ENCODE measurements at regions not wholly inside any gene's neighbourhood (a gene's known extent, or its start where the extent isn't known, plus 50 kb on each side); places are given as distances from the start of the nearest gene placed in this dataset.

DNA sequence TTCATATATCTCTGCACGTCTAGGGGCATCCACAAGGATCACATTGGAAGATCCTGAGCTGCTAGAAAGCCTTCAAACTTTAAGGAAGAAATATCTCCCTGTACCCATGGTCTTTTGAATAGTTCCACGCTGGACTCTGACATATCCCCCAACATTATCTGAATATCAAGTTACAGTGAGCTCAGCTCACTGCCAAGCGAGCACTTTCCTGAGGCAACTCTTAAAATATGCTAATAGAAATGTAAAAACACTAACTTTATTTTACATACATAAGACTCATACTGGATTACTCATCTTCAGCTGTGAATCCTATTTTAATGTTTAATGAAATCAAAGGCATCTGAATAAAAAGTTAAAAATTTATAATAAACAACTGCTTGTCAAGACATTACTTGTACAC, 420.2 kb upstream of the CCDC54 start:
- H2AFZ ChIP-seq (ENCODE audit: insufficient read depth, low read length, poor library complexity) = no peak overlapping the region
- DNase-seq = no peak
- no peak overlapping the region for H2AK5ac ChIP-seq (ENCODE audit: low read length)
- no peak overlapping the region for H2BK12ac ChIP-seq (ENCODE audit: low read length)
- H2BK120ac ChIP-seq (ENCODE audit: insufficient read depth, low read length, poor library complexity) = no peak overlapping the region
- no peaks in the 10 kb centered on the region for H3K79me1 ChIP-seq (ENCODE audit: low read length)
- H3K4me1 ChIP-seq (ENCODE audit: control insufficient read depth in 1 of 2, insufficient read depth in 2 of 2, low read length in 2 of 2) = no peaks in the 10 kb centered on the region
- no peak overlapping the region for H3K4me3 ChIP-seq (ENCODE audit: low read depth, low read length)
- no CpG with 5 or more reads among the region's 3 CpGs for WGBS (ENCODE audit: extremely low coverage, insufficient coverage, insufficient read length)
- no peak overlapping the region for H3K18ac ChIP-seq (ENCODE audit: low read length)
- no peak overlapping the region for H3K23ac ChIP-seq (ENCODE audit: low read length)
- no peaks in the 10 kb centered on the region for H3K27me3 ChIP-seq (ENCODE audit: insufficient read depth, low read length)
- no peak overlapping the region for H3K4ac ChIP-seq (ENCODE audit: low read depth, low read length)
- H3K9ac ChIP-seq (ENCODE audit: low read length) = no peak overlapping the region
- no peaks in the 10 kb centered on the region for H3K79me2 ChIP-seq (ENCODE audit: control insufficient read depth, insufficient read depth, low read length, poor library complexity)
- no peak overlapping the region for H4K91ac ChIP-seq (ENCODE audit: low read depth, low read length)
- H4K8ac ChIP-seq (ENCODE audit: low read depth, low read length) = no peak overlapping the region
- no peak overlapping the region for H3K14ac ChIP-seq (ENCODE audit: low read length)
- no peak overlapping the region for H4K12ac ChIP-seq (ENCODE audit: low read depth, low read length)
- no peaks in the 10 kb centered on the region for H3K9me3 ChIP-seq (ENCODE audit: insufficient read depth, low read depth, low read length)
- H2BK5ac ChIP-seq (ENCODE audit: low read depth, low read length, poor library complexity) = no peak overlapping the region
- H3K4me2 ChIP-seq (ENCODE audit: low read length) = no peak overlapping the region
- H3K36me3 ChIP-seq (ENCODE audit: control insufficient read depth in 1 of 2, insufficient read depth in 2 of 2, low read length in 2 of 2) = no peaks in the 10 kb centered on the region
- H3K27ac ChIP-seq (ENCODE audit: low read depth, low read length) = no peak overlapping the region

DNA sequence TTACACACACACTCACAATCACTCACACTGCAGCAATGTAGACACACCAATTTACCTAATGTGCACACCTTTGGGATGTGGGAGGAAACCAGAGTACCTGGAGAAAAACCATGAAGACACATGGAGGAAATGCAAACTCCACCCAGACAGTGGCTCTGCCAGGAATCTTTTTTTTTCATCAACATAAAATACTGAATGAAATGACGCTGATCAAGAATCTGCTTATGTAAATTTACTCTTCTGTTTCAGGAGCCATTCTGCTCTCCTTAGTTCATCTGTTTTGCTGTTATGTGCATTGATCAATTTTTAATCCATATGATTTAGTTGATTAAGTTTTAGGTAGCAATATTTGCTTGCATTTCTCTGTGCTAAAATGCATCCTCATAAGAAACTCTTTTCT, 414.2 kb upstream of the CCDC54 start:
- Histone ChIP-seq H3K18ac (ENCODE audit: low read length) (no peak overlapping the region), H2BK12ac (ENCODE audit: low read length) (no peak overlapping the region), H3K4me2 (ENCODE audit: low read length) (no peak overlapping the region), H3K27me3 (ENCODE audit: insufficient read depth, low read length) (no peaks in the 10 kb centered on the region), H3K79me2 (ENCODE audit: control insufficient read depth, insufficient read depth, low read length, poor library complexity) (no peaks in the 10 kb centered on the region), H3K4ac (ENCODE audit: low read depth, low read length) (no peak overlapping the region), H3K79me1 (ENCODE audit: low read length) (no peaks in the 10 kb centered on the region), H4K91ac (ENCODE audit: low read depth, low read length) (no peak overlapping the region), H4K12ac (ENCODE audit: low read depth, low read length) (peak overlapping the region; percentile 43), H2BK120ac (ENCODE audit: insufficient read depth, low read length, poor library complexity) (no peak overlapping the region), H2BK5ac (ENCODE audit: low read depth, low read length, poor library complexity) (no peak overlapping the region), H3K4me1 (ENCODE audit: control insufficient read depth in 1 of 2, insufficient read depth in 2 of 2, low read length in 2 of 2) (no peaks in the 10 kb centered on the region), H3K9me3 (ENCODE audit: insufficient read depth, low read depth, low read length) (no peaks in the 10 kb centered on the region), H4K8ac (ENCODE audit: low read depth, low read length) (no peak overlapping the region), H3K36me3 (ENCODE audit: control insufficient read depth in 1 of 2, insufficient read depth in 2 of 2, low read length in 2 of 2) (no peaks in the 10 kb centered on the region), H3K14ac (ENCODE audit: low read length) (no peak overlapping the region), H3K4me3 (ENCODE audit: low read depth, low read length) (no peak overlapping the region), H3K23ac (ENCODE audit: low read length) (no peak overlapping the region), H3K27ac (ENCODE audit: low read depth, low read length) (no peak overlapping the region), H2AK5ac (ENCODE audit: low read length) (no peak overlapping the region), H2AFZ (ENCODE audit: insufficient read depth, low read length, poor library complexity) (no peak overlapping the region), H3K9ac (ENCODE audit: low read length) (no peak overlapping the region)
- DNase-seq = no peak
- no CpG with 5 or more reads among the region's 1 CpG for WGBS (ENCODE audit: extremely low coverage, insufficient coverage, insufficient read length)

DNA sequence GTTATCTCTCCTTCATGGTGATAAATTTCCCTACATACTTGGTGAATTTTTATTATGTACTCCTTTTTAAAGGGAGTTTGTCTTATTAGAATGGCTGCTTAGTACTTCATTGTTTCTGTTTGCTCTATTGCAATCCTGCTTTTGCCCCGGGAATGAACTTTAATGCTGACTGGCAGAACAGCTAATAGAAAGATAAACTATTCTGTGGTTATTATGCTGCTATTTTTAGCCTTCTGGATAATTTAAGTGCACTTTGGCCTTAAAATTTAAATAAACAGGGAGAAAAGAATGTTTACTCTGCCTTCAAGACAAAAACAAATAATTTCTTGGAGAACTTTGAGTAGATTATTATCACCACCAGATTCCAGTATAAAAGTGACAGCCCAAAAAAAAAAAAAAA, 413.8 kb upstream of the CCDC54 start:
- Histone ChIP-seq H3K27ac (ENCODE audit: low read depth, low read length) (no peak overlapping the region), H3K9ac (ENCODE audit: low read length) (no peak overlapping the region), H3K4me1 (ENCODE audit: control insufficient read depth in 1 of 2, insufficient read depth in 2 of 2, low read length in 2 of 2) (no peaks in the 10 kb centered on the region), H4K12ac (ENCODE audit: low read depth, low read length) (no peak overlapping the region), H3K27me3 (ENCODE audit: insufficient read depth, low read length) (no peaks in the 10 kb centered on the region), H3K79me1 (ENCODE audit: low read length) (no peaks in the 10 kb centered on the region), H4K8ac (ENCODE audit: low read depth, low read length) (no peak overlapping the region), H2AK5ac (ENCODE audit: low read length) (no peak overlapping the region), H3K4me3 (ENCODE audit: low read depth, low read length) (no peak overlapping the region), H3K79me2 (ENCODE audit: control insufficient read depth, insufficient read depth, low read length, poor library complexity) (no peaks in the 10 kb centered on the region), H3K9me3 (ENCODE audit: insufficient read depth, low read depth, low read length) (no peaks in the 10 kb centered on the region), H3K4ac (ENCODE audit: low read depth, low read length) (no peak overlapping the region), H3K14ac (ENCODE audit: low read length) (no peak overlapping the region), H2AFZ (ENCODE audit: insufficient read depth, low read length, poor library complexity) (no peak overlapping the region), H4K91ac (ENCODE audit: low read depth, low read length) (no peak overlapping the region), H3K36me3 (ENCODE audit: control insufficient read depth in 1 of 2, insufficient read depth in 2 of 2, low read length in 2 of 2) (no peaks in the 10 kb centered on the region), H3K23ac (ENCODE audit: low read length) (no peak overlapping the region), H2BK5ac (ENCODE audit: low read depth, low read length, poor library complexity) (no peak overlapping the region), H2BK12ac (ENCODE audit: low read length) (no peak overlapping the region), H3K18ac (ENCODE audit: low read length) (no peak overlapping the region), H3K4me2 (ENCODE audit: low read length) (no peak overlapping the region), H2BK120ac (ENCODE audit: insufficient read depth, low read length, poor library complexity) (no peak overlapping the region)
- no peak for DNase-seq
- WGBS (ENCODE audit: extremely low coverage, insufficient coverage, insufficient read length) = no CpG with 5 or more reads among the region's 1 CpG

DNA sequence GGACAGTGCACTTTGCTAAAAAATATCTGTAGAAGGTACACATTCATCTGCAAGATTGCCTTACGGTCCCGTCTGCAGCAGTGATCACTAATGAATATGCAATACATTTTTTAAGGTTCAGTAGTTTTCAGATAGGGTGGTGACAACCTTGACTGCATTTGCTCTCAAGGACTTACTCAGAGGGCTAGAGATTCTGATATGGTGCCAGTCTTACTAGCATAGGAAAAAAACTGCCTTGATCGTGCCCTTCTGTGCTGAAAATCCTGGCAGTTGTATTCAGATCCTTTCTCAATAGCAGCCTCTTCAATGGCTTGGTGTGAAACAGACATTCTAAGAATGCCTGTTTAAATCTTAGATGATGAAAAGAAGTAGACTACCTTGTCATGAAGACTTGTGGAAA, 411.9 kb upstream of the CCDC54 start:
- Histone ChIP-seq H3K14ac (ENCODE audit: low read length) (no peak overlapping the region), H3K36me3 (ENCODE audit: control insufficient read depth in 1 of 2, insufficient read depth in 2 of 2, low read length in 2 of 2) (no peaks in the 10 kb centered on the region), H3K9me3 (ENCODE audit: insufficient read depth, low read depth, low read length) (no peaks in the 10 kb centered on the region), H4K91ac (ENCODE audit: low read depth, low read length) (no peak overlapping the region), H3K4me2 (ENCODE audit: low read length) (no peak overlapping the region), H2AK5ac (ENCODE audit: low read length) (no peak overlapping the region), H3K4me1 (ENCODE audit: control insufficient read depth in 1 of 2, insufficient read depth in 2 of 2, low read length in 2 of 2) (no peaks in the 10 kb centered on the region), H3K23ac (ENCODE audit: low read length) (no peak overlapping the region), H3K79me1 (ENCODE audit: low read length) (no peaks in the 10 kb centered on the region), H2BK12ac (ENCODE audit: low read length) (no peak overlapping the region), H3K18ac (ENCODE audit: low read length) (no peak overlapping the region), H2BK120ac (ENCODE audit: insufficient read depth, low read length, poor library complexity) (no peak overlapping the region), H3K27ac (ENCODE audit: low read depth, low read length) (no peak overlapping the region), H4K8ac (ENCODE audit: low read depth, low read length) (no peak overlapping the region), H3K4me3 (ENCODE audit: low read depth, low read length) (no peak overlapping the region), H2BK5ac (ENCODE audit: low read depth, low read length, poor library complexity) (no peak overlapping the region), H3K27me3 (ENCODE audit: insufficient read depth, low read length) (no peaks in the 10 kb centered on the region), H3K9ac (ENCODE audit: low read length) (no peak overlapping the region), H2AFZ (ENCODE audit: insufficient read depth, low read length, poor library complexity) (no peak overlapping the region), H3K79me2 (ENCODE audit: control insufficient read depth, insufficient read depth, low read length, poor library complexity) (no peaks in the 10 kb centered on the region), H3K4ac (ENCODE audit: low read depth, low read length) (no peak overlapping the region), H4K12ac (ENCODE audit: low read depth, low read length) (no peak overlapping the region)
- WGBS (ENCODE audit: extremely low coverage, insufficient coverage, insufficient read length) = no CpG with 5 or more reads among the region's 3 CpGs
- DNase-seq = no peak

All from trophoblast cell (in vitro differentiated cells and primary cell).